GM23338 (cell line): ENCODE measurements at regions not wholly inside any gene's neighbourhood (a gene's known extent, or its start where the extent isn't known, plus 50 kb on each side); places are given as distances from the start of the nearest gene placed in this dataset.

ENCODE experiments used
- ATAC-seq: fragments of 200-7000 bp; cut with Tn5 transposase; 3 replicates; pipeline ENCODE4 v1.9.1; 2020
- DNase-seq: peaks from one replicate; pipeline ENCODE4 v3.0.0-alpha.2; 2015; ENCODE audit warnings: low spot score
- H2AFZ ChIP-seq: fragments of 200-600 bp; sonication (generic); 2 replicates; pipeline ENCODE4 v1.8.0; 2016; ENCODE audit warnings: antibody characterized with exemption, mild to moderate bottlenecking, moderate library complexity
- H3F3A ChIP-seq: fragments of 200-600 bp; sonication (generic); replicated peaks from 2 replicates; pipeline ENCODE4 v1.8.0; 2017; ENCODE audit warnings: antibody characterized with exemption, mixed run types, low read depth
- H3K27ac ChIP-seq: fragments of 200-600 bp; sonication (generic); 2 replicates; pipeline ENCODE4 v1.6.1; 2016; ENCODE audit warnings: low read depth
- H3K27me3 ChIP-seq: fragments of 200-600 bp; sonication (generic); 2 replicates; pipeline ENCODE4 v1.8.0; 2016; ENCODE audit warnings: mild to moderate bottlenecking, mixed run types, moderate library complexity; ENCODE audit not compliant: insufficient read depth
- H3K36me3 ChIP-seq: fragments of 200-600 bp; sonication (generic); 2 replicates; pipeline ENCODE4 v1.8.0; 2016; ENCODE audit warnings: mild to moderate bottlenecking; ENCODE audit not compliant: insufficient read depth
- H3K4me1 ChIP-seq: fragments of 200-600 bp; sonication (generic); 2 replicates; pipeline ENCODE4 v1.8.0; 2016; ENCODE audit warnings: mild to moderate bottlenecking, moderate library complexity; ENCODE audit not compliant: insufficient read depth
- H3K4me2 ChIP-seq: fragments of 200-600 bp; sonication (generic); 2 replicates; pipeline ENCODE4 v1.7.1; 2017; ENCODE audit warnings: mixed run types
- H3K4me3 ChIP-seq: fragments of 200-600 bp; sonication (generic); 2 replicates; pipeline ENCODE4 v1.6.1; 2016; ENCODE audit warnings: mixed run types
- H3K79me2 ChIP-seq: fragments of 200-600 bp; sonication (generic); replicated peaks from 2 replicates; pipeline ENCODE4 v1.8.0; 2017; ENCODE audit warnings: mild to moderate bottlenecking; ENCODE audit not compliant: insufficient read depth
- H3K9me2 ChIP-seq: fragments of 200-600 bp; sonication (generic); 2 replicates; pipeline ENCODE4 v1.8.0; 2017; ENCODE audit not compliant: insufficient read depth
- H4K20me1 ChIP-seq: fragments of 200-600 bp; sonication (generic); replicated peaks from 2 replicates; pipeline ENCODE4 v1.8.0; 2017; ENCODE audit warnings: mild to moderate bottlenecking; ENCODE audit not compliant: insufficient read depth
- H3K27ac Mint-ChIP-seq: 2 replicates; pipeline ENCODE4 v1.8.0; 2020; ENCODE audit warnings: inconsistent platforms, mild to moderate bottlenecking, moderate library complexity, mixed read lengths
- H3K27me3 Mint-ChIP-seq: 3 replicates; pipeline ENCODE4 v1.8.0; 2022; ENCODE audit warnings: low read depth, mild to moderate bottlenecking, moderate library complexity, mixed read lengths, inconsistent platforms; ENCODE audit not compliant: insufficient read depth, poor library complexity
- H3K36me3 Mint-ChIP-seq: 3 replicates; pipeline ENCODE4 v1.8.0; 2021; ENCODE audit warnings: low read depth, mild to moderate bottlenecking, inconsistent platforms, moderate library complexity, mixed read lengths
- H3K4me1 Mint-ChIP-seq: 3 replicates; pipeline ENCODE4 v1.8.0; 2020; ENCODE audit warnings: mild to moderate bottlenecking, inconsistent platforms, mixed read lengths
- H3K4me3 Mint-ChIP-seq: 3 replicates; pipeline ENCODE4 v1.8.0; 2021; ENCODE audit warnings: moderate library complexity, mild to moderate bottlenecking, inconsistent platforms, mixed read lengths
- H3K9me3 Mint-ChIP-seq: 3 replicates; pipeline ENCODE4 v1.8.0; 2020; ENCODE audit warnings: moderate library complexity, mild to moderate bottlenecking, inconsistent platforms, mixed read lengths
- CREB1 ChIP-seq: fragments of 250-450 bp; sonication (Bioruptor Pico); IDR thresholded peaks from 2 replicates; pipeline ENCODE4 v1.5.0; 2020; ENCODE audit warnings: low read depth, mild to moderate bottlenecking, moderate library complexity
- CTCF ChIP-seq, 2 experiments: fragments of 200-600 bp in 1 of 2; sonication (generic) in 1 of 2; conservative IDR thresholded peaks; 2 replicates each; pipeline versions ENCODE4 v1.5.1 to v1.6.1; 2016 to 2017; ENCODE audit warnings: antibody characterized with exemption in 2 of 2, low read depth in 2 of 2, mild to moderate bottlenecking in 2 of 2, moderate library complexity in 1 of 2
- ETS1 ChIP-seq: IDR thresholded peaks from 2 replicates; pipeline ENCODE4 v1.6.1; 2016; ENCODE audit warnings: antibody characterized with exemption
- EZH2phosphoT487 ChIP-seq: fragments of 200-600 bp; sonication (generic); IDR thresholded peaks from one replicate; pipeline ENCODE4 v1.8.1; 2018; ENCODE audit warnings: antibody characterized with exemption; ENCODE audit not compliant: unreplicated experiment
- JUNB ChIP-seq: IDR thresholded peaks from one replicate; pipeline ENCODE4 v1.6.1; 2016; ENCODE audit warnings: antibody characterized with exemption; ENCODE audit not compliant: unreplicated experiment
- NANOG ChIP-seq: IDR thresholded peaks from 2 replicates; pipeline ENCODE4 v1.6.1; 2016; ENCODE audit warnings: antibody characterized with exemption, borderline replicate concordance
- REST ChIP-seq: IDR thresholded peaks from one replicate; pipeline ENCODE4 v1.6.1; 2018; ENCODE audit warnings: antibody characterized with exemption; ENCODE audit not compliant: unreplicated experiment
- STAT1 ChIP-seq: IDR thresholded peaks from one replicate; pipeline ENCODE4 v1.6.1; 2016; ENCODE audit warnings: antibody characterized with exemption; ENCODE audit not compliant: unreplicated experiment
- ZNF114 ChIP-seq: fragments of 250-450 bp; sonication (Bioruptor Pico); IDR thresholded peaks from 2 replicates; pipeline ENCODE4 v1.5.0; 2020; ENCODE audit warnings: mild to moderate bottlenecking, moderate library complexity
- ZNF331 ChIP-seq: fragments of 250-450 bp; sonication (Bioruptor Pico); IDR thresholded peaks from 2 replicates; pipeline ENCODE4 v1.5.0; 2020; ENCODE audit warnings: low read depth, mild to moderate bottlenecking, moderate library complexity
- ZNF462 ChIP-seq: fragments of 250-450 bp; sonication (Bioruptor Pico); IDR thresholded peaks from 2 replicates; pipeline ENCODE4 v1.5.0; 2020; ENCODE audit warnings: mild to moderate bottlenecking, moderate library complexity

GRCh38 chr9:115921301-115921700 lies 232.3 kb upstream of the PAPPA start:
- Histone ChIP-seq H3K4me2 (no peak overlapping the region), H4K20me1 (no peaks in the 10 kb centered on the region), H2AFZ (no peak overlapping the region), H3F3A (no peaks in the 10 kb centered on the region), H3K4me3 (no peak overlapping the region), H3K9me2 (0 out of 2 replicates have a peak, but pooled peaks cover 3% of the 10 kb centered on the region), H3K79me2 (no peaks in the 10 kb centered on the region), H3K27me3 (no peaks in the 10 kb centered on the region), H3K4me1 (no peaks in the 10 kb centered on the region), H3K27ac (no peak overlapping the region), H3K36me3 (no peaks in the 10 kb centered on the region)
- H3K27me3 Mint-ChIP-seq: no peaks in the 10 kb centered on the region
- ATAC-seq (no peak), DNase-seq (no peak)
- TF ChIP-seq CTCF (conservative IDR thresholded peaks at IDR 0.05; ENCODE audit: low read depth in 2 of 2) (no peak), ZNF462 (CRISPR knock-in tag) (no peak), STAT1 (no peak), ETS1 (no peak), EZH2phosphoT487 (no peak), CREB1 (CRISPR knock-in tag) (no peak), ZNF114 (CRISPR knock-in tag) (no peak), REST (no peak), NANOG (no peak), JUNB (no peak), ZNF331 (CRISPR knock-in tag) (no peak)
- H3K27ac Mint-ChIP-seq: no peak overlapping the region
- H3K9me3 Mint-ChIP-seq: no peaks in the 10 kb centered on the region
- no peaks in the 10 kb centered on the region for H3K36me3 Mint-ChIP-seq
- H3K4me3 Mint-ChIP-seq: no peak overlapping the region
- H3K4me1 Mint-ChIP-seq: no peaks in the 10 kb centered on the region
